ENCODE measurements at regions not wholly inside any gene's neighbourhood (a gene's known extent, or its start where the extent isn't known, plus 50 kb on each side); places are given as distances from the start of the nearest gene placed in this dataset.

DNA sequence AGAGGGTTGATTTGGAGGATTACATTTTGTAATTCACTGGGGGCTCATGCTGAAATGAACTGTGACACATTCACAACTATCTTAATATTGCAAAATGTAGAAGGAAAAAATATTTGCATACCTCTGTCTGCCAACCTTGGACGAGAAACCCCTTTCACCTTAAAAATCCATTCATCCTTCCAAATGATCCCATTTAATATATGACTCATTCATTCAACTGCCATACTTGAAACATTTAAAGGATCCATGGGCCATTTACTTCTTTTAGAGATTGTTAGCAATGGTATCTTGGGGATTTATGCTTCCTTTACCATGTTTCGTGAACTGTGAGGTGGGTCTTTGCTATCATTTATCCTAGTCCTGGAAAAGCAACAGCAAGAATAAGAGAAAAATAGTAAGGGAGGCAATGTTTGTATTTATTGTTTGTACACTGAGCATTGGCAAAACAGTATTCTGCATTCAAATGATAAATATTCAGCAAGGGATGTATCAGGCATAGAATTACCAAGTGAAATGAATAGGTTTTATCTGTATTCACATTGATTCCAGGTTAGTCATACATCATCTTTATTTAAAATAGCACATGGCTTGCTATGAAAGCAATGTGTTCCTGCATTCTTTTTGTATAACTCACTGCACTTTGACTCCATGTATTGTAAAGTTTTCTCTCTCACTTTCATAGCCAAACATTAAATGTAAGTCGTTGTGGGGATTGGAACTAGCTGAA is 378.1 kb downstream of the NSUN3 start:
- no peak overlapping the region for H3K27ac ChIP-seq (ENCODE audit: low read depth in 1 of 2, low read length in 2 of 2)
- H3K4me3 ChIP-seq (ENCODE audit: low read length): no peak overlapping the region
- H3K36me3 ChIP-seq (ENCODE audit: insufficient read depth, low read length): no peaks in the 10 kb centered on the region
- H3K4me1 ChIP-seq (ENCODE audit: insufficient read depth, low read length): no peaks in the 10 kb centered on the region
- DNase-seq: no peak
- no peak for ATAC-seq (ENCODE audit: poor library complexity)
- H3K9me3 ChIP-seq (ENCODE audit: control insufficient read depth in 1 of 2, insufficient read depth in 1 of 2, low read length in 2 of 2): peaks cover 0 to 13% of the 10 kb centered on the region in 2 experiments
- Mint-ChIP-seq H3K4me1 (ENCODE audit: low read depth) (no peaks in the 10 kb centered on the region), H3K9me3 (peaks cover 10% of the 10 kb centered on the region), H3K27ac (no peak overlapping the region), H3K27me3 (no peaks in the 10 kb centered on the region), H3K36me3 (ENCODE audit: low read depth) (no peaks in the 10 kb centered on the region), H3K4me3 (no peak overlapping the region)
- TF ChIP-seq, protein P1, sequence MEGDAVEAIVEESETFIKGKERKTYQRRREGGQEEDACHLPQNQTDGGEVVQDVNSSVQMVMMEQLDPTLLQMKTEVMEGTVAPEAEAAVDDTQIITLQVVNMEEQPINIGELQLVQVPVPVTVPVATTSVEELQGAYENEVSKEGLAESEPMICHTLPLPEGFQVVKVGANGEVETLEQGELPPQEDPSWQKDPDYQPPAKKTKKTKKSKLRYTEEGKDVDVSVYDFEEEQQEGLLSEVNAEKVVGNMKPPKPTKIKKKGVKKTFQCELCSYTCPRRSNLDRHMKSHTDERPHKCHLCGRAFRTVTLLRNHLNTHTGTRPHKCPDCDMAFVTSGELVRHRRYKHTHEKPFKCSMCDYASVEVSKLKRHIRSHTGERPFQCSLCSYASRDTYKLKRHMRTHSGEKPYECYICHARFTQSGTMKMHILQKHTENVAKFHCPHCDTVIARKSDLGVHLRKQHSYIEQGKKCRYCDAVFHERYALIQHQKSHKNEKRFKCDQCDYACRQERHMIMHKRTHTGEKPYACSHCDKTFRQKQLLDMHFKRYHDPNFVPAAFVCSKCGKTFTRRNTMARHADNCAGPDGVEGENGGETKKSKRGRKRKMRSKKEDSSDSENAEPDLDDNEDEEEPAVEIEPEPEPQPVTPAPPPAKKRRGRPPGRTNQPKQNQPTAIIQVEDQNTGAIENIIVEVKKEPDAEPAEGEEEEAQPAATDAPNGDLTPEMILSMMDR (IDR thresholded peaks at IDR 0.05): no peak
- intact Hi-C loops (cut with DNase I, micrococcal nuclease): no loop called here
- no peaks in the 10 kb centered on the region for H3K27me3 ChIP-seq (ENCODE audit: control insufficient read depth in 1 of 2, insufficient read depth in 2 of 2, low read length in 2 of 2)
- CTCF ChIA-PET: no interaction called here
- POLR2A ChIA-PET: no interaction called here

DNA sequence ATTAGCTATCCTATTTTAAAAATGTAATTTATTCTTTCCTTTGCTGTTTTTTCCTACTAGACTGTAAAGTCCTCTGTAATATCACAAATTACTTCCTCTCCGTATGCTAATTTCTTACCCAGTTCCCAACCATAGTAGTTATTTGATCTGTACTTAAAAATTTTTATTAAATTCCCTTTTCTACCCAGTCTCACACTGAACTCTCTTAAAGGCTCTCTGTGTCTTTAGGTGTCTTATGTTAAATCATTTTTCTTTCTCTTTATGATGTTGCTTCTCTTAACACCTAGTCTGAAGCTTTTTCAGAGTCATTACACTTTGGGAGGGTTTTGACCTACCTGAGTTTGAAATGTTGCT is 378.6 kb downstream of the NSUN3 start:
- ATAC-seq (ENCODE audit: poor library complexity) (no peak), DNase-seq (no peak)
- H3K9me3 ChIP-seq (ENCODE audit: control insufficient read depth in 1 of 2, insufficient read depth in 1 of 2, low read length in 2 of 2): peaks cover 0 to 13% of the 10 kb centered on the region in 2 experiments
- ChIA-PET CTCF (no interaction called here), POLR2A (no interaction called here)
- Mint-ChIP-seq H3K36me3 (ENCODE audit: low read depth) (no peaks in the 10 kb centered on the region), H3K4me1 (ENCODE audit: low read depth) (no peaks in the 10 kb centered on the region), H3K4me3 (no peak overlapping the region), H3K27me3 (no peaks in the 10 kb centered on the region), H3K9me3 (peaks cover 10% of the 10 kb centered on the region), H3K27ac (no peak overlapping the region)
- no peaks in the 10 kb centered on the region for H3K27me3 ChIP-seq (ENCODE audit: control insufficient read depth in 1 of 2, insufficient read depth in 2 of 2, low read length in 2 of 2)
- no peaks in the 10 kb centered on the region for H3K36me3 ChIP-seq (ENCODE audit: insufficient read depth, low read length)
- TF ChIP-seq, protein P1 (IDR thresholded peaks at IDR 0.05): no peak
- H3K4me1 ChIP-seq (ENCODE audit: insufficient read depth, low read length): no peaks in the 10 kb centered on the region
- no peak overlapping the region for H3K4me3 ChIP-seq (ENCODE audit: low read length)
- H3K27ac ChIP-seq (ENCODE audit: low read depth in 1 of 2, low read length in 2 of 2): no peak overlapping the region
- intact Hi-C loops (cut with DNase I, micrococcal nuclease): no loop called here

DNA sequence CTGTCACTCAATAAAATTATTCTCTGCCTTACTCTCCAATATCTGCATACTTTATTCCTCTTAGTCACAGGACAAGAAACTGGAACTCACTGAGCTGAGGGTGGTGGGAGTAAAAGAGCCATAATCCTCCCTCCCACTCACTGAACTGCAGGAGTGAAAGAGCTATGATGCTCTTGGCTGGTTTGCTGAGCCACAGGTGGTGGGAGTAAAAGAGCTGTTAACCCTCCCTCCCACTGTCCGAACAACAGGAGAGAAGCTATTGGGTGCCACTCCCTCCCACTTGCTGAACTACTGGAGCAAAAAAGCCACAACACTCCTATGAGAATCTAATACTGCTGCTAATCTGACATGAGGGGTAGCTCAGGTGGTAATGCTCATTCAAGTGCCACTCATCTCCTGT is 391.0 kb downstream of the NSUN3 start:
- Mint-ChIP-seq H3K4me1 (ENCODE audit: low read depth) (no peaks in the 10 kb centered on the region), H3K36me3 (ENCODE audit: low read depth) (no peaks in the 10 kb centered on the region), H3K27ac (no peak overlapping the region), H3K9me3 (no peaks in the 10 kb centered on the region), H3K4me3 (no peak overlapping the region), H3K27me3 (no peaks in the 10 kb centered on the region)
- intact Hi-C loops (cut with DNase I, micrococcal nuclease): no loop called here
- TF ChIP-seq, protein P1 (IDR thresholded peaks at IDR 0.05): no peak
- ChIA-PET POLR2A (no interaction called here), CTCF (no interaction called here)
- no peak overlapping the region for H3K4me3 ChIP-seq (ENCODE audit: low read length)
- no peaks in the 10 kb centered on the region for H3K36me3 ChIP-seq (ENCODE audit: insufficient read depth, low read length)
- H3K27ac ChIP-seq (ENCODE audit: low read depth in 1 of 2, low read length in 2 of 2): no peak overlapping the region
- H3K27me3 ChIP-seq (ENCODE audit: control insufficient read depth in 1 of 2, insufficient read depth in 2 of 2, low read length in 2 of 2): no peaks in the 10 kb centered on the region
- DNase-seq (no peak), ATAC-seq (ENCODE audit: poor library complexity) (no peak)
- no peaks in the 10 kb centered on the region for H3K4me1 ChIP-seq (ENCODE audit: insufficient read depth, low read length)
- H3K9me3 ChIP-seq (ENCODE audit: control insufficient read depth in 1 of 2, insufficient read depth in 1 of 2, low read length in 2 of 2): no peaks in the 10 kb centered on the region
